HEK293 (cell line): ENCODE measurements at regions not wholly inside any gene's neighbourhood (a gene's known extent, or its start where the extent isn't known, plus 50 kb on each side); places are given as distances from the start of the nearest gene placed in this dataset.

Source experiments
- CTCF ChIA-PET: fragments of 350-600 bp; formaldehyde crosslinking; extraction: SDS; loops from one replicate; lab custom pipeline; 2021; ENCODE audit warnings: antibody characterized with exemption; lab: Yijun Ruan, JAX
- POLR2A ChIA-PET: fragments of 300-600 bp; formaldehyde crosslinking; extraction: SDS; loops from one replicate; lab custom pipeline; 2020; ENCODE audit warnings: antibody characterized with exemption, inconsistent platforms; lab: Yijun Ruan, JAX
- H3K27ac ChIP-seq: fragments of 200-500 bp; sonication (Bioruptor generic); 2 replicates; pipeline ENCODE4 v1.5.1; 2014; ENCODE audit warnings: low read depth, low read length, control low read depth, inconsistent platforms; ENCODE audit errors: extremely low read depth
- H3K36me3 ChIP-seq, 2 experiments: fragments of 200-500 bp in 1 of 2; sonication (Bioruptor generic) in 1 of 2; 1 replicate in 1 of 2; 2 replicates in 1 of 2; pipeline ENCODE4 v1.5.1; 2014 to 2017; ENCODE audit warnings: inconsistent platforms in 2 of 2, low read length in 2 of 2; ENCODE audit not compliant: control insufficient read depth in 2 of 2, insufficient read depth in 1 of 2
- H3K4me1 ChIP-seq: fragments of 200-500 bp; sonication (Bioruptor generic); 2 replicates; pipeline ENCODE4 v1.5.1; 2014; ENCODE audit warnings: mild to moderate bottlenecking, low read length, inconsistent platforms; ENCODE audit not compliant: control insufficient read depth, insufficient read depth
- H3K4me3 ChIP-seq: 2 replicates; pipeline ENCODE4 v1.5.1; 2011; ENCODE audit warnings: low read depth, mild to moderate bottlenecking, control low read depth, low read length, moderate library complexity
- H3K9me3 ChIP-seq: fragments of 200-500 bp; sonication (Bioruptor generic); 2 replicates; pipeline ENCODE4 v1.5.1; 2014; ENCODE audit warnings: low read depth, low read length, inconsistent platforms; ENCODE audit not compliant: control insufficient read depth, insufficient read depth
- KLF7 ChIP-seq: fragments of 450-650 bp; formaldehyde crosslinking; IDR thresholded peaks from 2 replicates; pipeline ENCODE4 v1.5.1; 2016; ENCODE audit warnings: missing biosample characterization, missing genetic modification characterization, borderline replicate concordance
- KLF8 ChIP-seq: fragments of 450-650 bp; formaldehyde crosslinking; IDR thresholded peaks from 2 replicates; pipeline ENCODE4 v1.5.1; 2016; ENCODE audit warnings: missing biosample characterization, missing genetic modification characterization
- MEIS1 ChIP-seq: sonication (generic); formaldehyde crosslinking; IDR thresholded peaks from 2 replicates; pipeline ENCODE4 v1.8.1; 2022; ENCODE audit warnings: missing genetic modification reagents, mild to moderate bottlenecking, borderline replicate concordance
- MZF1 ChIP-seq: fragments of 450-650 bp; formaldehyde crosslinking; IDR thresholded peaks from 2 replicates; pipeline ENCODE4 v1.5.1; 2017; ENCODE audit warnings: missing biosample characterization, missing genetic modification characterization, borderline replicate concordance
- SCRT1 ChIP-seq: fragments of 450-650 bp; formaldehyde crosslinking; IDR thresholded peaks from 2 replicates; pipeline ENCODE4 v1.5.1; 2016; ENCODE audit warnings: missing biosample characterization, missing genetic modification characterization, borderline replicate concordance
- ZFP41 ChIP-seq: fragments of 450-650 bp; formaldehyde crosslinking; IDR thresholded peaks from 2 replicates; pipeline ENCODE4 v1.5.1; 2016; ENCODE audit warnings: missing biosample characterization, missing genetic modification characterization, borderline replicate concordance
- ZIC2 ChIP-seq: fragments of 450-650 bp; formaldehyde crosslinking; IDR thresholded peaks from 2 replicates; pipeline ENCODE4 v1.5.1; 2016; ENCODE audit warnings: missing biosample characterization, missing genetic modification characterization
- ZNF121 ChIP-seq: fragments of 450-650 bp; formaldehyde crosslinking; IDR thresholded peaks from 2 replicates; pipeline ENCODE4 v1.5.1; 2016; ENCODE audit warnings: missing biosample characterization, missing genetic modification characterization
- ZNF133 ChIP-seq: fragments of 450-650 bp; formaldehyde crosslinking; IDR thresholded peaks from 2 replicates; pipeline ENCODE4 v1.5.1; 2016; ENCODE audit warnings: missing biosample characterization, missing genetic modification characterization
- ZNF239 ChIP-seq: fragments of 450-650 bp; formaldehyde crosslinking; IDR thresholded peaks from 2 replicates; pipeline ENCODE4 v1.5.1; 2016; ENCODE audit warnings: missing biosample characterization, missing genetic modification characterization
- ZNF266 ChIP-seq: fragments of 450-650 bp; formaldehyde crosslinking; IDR thresholded peaks from 2 replicates; pipeline ENCODE4 v1.5.1; 2016; ENCODE audit warnings: missing biosample characterization, missing genetic modification characterization, low read depth
- ZNF37A ChIP-seq: fragments of 450-650 bp; IDR thresholded peaks from 2 replicates; pipeline ENCODE4 v1.5.1; 2018; ENCODE audit warnings: missing biosample characterization, missing genetic modification characterization
- ZNF488 ChIP-seq: fragments of 450-650 bp; formaldehyde crosslinking; IDR thresholded peaks from 2 replicates; pipeline ENCODE4 v1.5.1; 2016; ENCODE audit warnings: missing biosample characterization, missing genetic modification characterization
- ZNF501 ChIP-seq: fragments of 450-650 bp; formaldehyde crosslinking; IDR thresholded peaks from 2 replicates; pipeline ENCODE4 v1.5.1; 2016; ENCODE audit warnings: missing biosample characterization, missing genetic modification characterization
- ZNF518A ChIP-seq: fragments of 450-650 bp; formaldehyde crosslinking; conservative IDR thresholded peaks from 2 replicates; pipeline ENCODE4 v1.5.1; 2016; ENCODE audit warnings: low read depth, missing biosample characterization, missing genetic modification characterization
- ZNF544 ChIP-seq: fragments of 450-650 bp; formaldehyde crosslinking; IDR thresholded peaks from 2 replicates; pipeline ENCODE4 v1.5.0; 2017; ENCODE audit warnings: missing biosample characterization, missing genetic modification characterization
- ZNF670 ChIP-seq: fragments of 450-650 bp; formaldehyde crosslinking; IDR thresholded peaks from 2 replicates; pipeline ENCODE4 v1.5.1; 2016; ENCODE audit warnings: missing biosample characterization, missing genetic modification characterization, low read depth
- ZSCAN16 ChIP-seq: fragments of 450-650 bp; formaldehyde crosslinking; IDR thresholded peaks from 2 replicates; pipeline ENCODE4 v1.5.1; 2016; ENCODE audit warnings: missing biosample characterization, missing genetic modification characterization
- ZSCAN23 ChIP-seq: fragments of 450-650 bp; formaldehyde crosslinking; IDR thresholded peaks from 2 replicates; pipeline ENCODE4 v1.5.1; 2016; ENCODE audit warnings: missing biosample characterization, missing genetic modification characterization
- ZXDB ChIP-seq: fragments of 450-650 bp; formaldehyde crosslinking; IDR thresholded peaks from 2 replicates; pipeline ENCODE4 v1.5.1; 2016; ENCODE audit warnings: missing biosample characterization, missing genetic modification characterization
- TF ChIP-seq, protein P1 (sequence below): fragments of 450-650 bp; formaldehyde crosslinking; IDR thresholded peaks from 2 replicates; pipeline ENCODE4 v1.5.1; 2016; ENCODE audit warnings: missing biosample characterization, missing genetic modification characterization, low read depth
- TF ChIP-seq, protein P2 (sequence below): fragments of 450-650 bp; formaldehyde crosslinking; IDR thresholded peaks from 2 replicates; pipeline ENCODE4 v1.5.1; 2016; ENCODE audit warnings: missing biosample characterization, missing genetic modification characterization, low read depth

- no peaks in the 10 kb centered on the region for H3K36me3 ChIP-seq
- TF ChIP-seq ZNF544 (no peak), MZF1 (no peak), MEIS1 (no peak), ZNF501 (tag by site-specific recombination) (no peak), ZNF37A (tag by site-specific recombination) (no peak), ZNF121 (tag by site-specific recombination) (no peak), ZNF266 (no peak), KLF8 (tag by site-specific recombination) (no peak), KLF7 (tag by site-specific recombination) (no peak), ZSCAN16 (no peak), ZSCAN23 (tag by site-specific recombination) (no peak), ZIC2 (tag by site-specific recombination) (no peak)
- TF ChIP-seq, protein P1, sequence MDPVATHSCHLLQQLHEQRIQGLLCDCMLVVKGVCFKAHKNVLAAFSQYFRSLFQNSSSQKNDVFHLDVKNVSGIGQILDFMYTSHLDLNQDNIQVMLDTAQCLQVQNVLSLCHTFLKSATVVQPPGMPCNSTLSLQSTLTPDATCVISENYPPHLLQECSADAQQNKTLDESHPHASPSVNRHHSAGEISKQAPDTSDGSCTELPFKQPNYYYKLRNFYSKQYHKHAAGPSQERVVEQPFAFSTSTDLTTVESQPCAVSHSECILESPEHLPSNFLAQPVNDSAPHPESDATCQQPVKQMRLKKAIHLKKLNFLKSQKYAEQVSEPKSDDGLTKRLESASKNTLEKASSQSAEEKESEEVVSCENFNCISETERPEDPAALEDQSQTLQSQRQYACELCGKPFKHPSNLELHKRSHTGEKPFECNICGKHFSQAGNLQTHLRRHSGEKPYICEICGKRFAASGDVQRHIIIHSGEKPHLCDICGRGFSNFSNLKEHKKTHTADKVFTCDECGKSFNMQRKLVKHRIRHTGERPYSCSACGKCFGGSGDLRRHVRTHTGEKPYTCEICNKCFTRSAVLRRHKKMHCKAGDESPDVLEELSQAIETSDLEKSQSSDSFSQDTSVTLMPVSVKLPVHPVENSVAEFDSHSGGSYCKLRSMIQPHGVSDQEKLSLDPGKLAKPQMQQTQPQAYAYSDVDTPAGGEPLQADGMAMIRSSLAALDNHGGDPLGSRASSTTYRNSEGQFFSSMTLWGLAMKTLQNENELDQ (tag by site-specific recombination), result no peak
- TF ChIP-seq, all 188 proteins: peak for 0
- Histone ChIP-seq H3K4me1 (no peaks in the 10 kb centered on the region), H3K9me3 (no peaks in the 10 kb centered on the region), H3K4me3 (no peak overlapping the region), H3K27ac (no peak overlapping the region)
- CTCF ChIA-PET, result interaction anchor here (0.6 to 1.0 kb wide), 3 partner anchors 332 to 802 kb away, joined by 3 to 4 read pairs (median 3); no protein-coding TSS in a partner anchor
- POLR2A ChIA-PET, result no interaction called here
Observed at GRCh38 chrX:65196758-65197360, 220.6 kb upstream of the ZC4H2 start.

DNA sequence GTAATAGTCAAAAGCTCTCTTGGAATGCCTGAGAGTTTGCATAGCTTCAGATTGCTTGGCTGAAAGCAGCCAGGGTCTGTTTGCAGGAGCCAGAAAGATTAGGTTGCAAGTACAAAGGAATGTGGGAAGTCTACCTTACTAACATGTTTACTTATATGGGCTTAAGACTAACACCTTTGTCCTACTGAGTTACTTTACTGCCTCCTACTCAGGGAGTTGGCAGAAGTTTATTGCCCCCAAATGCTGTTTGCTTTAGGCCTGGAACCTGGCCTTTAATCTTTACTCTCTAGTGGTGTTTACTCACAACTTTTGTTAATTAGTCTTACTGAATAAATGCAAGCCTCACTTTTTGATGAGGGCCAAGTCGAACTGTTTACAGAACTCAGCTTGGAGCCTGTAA, 219.4 kb upstream of the ZC4H2 start:
- H3K36me3 ChIP-seq, result no peaks in the 10 kb centered on the region
- POLR2A ChIA-PET, result no interaction called here
- no peak for TF ChIP-seq ZNF239 (tag by site-specific recombination)
- H3K4me3 ChIP-seq, result no peak overlapping the region
- CTCF ChIA-PET, result no interaction called here
- H3K4me1 ChIP-seq, result no peaks in the 10 kb centered on the region
- H3K27ac ChIP-seq, result no peak overlapping the region
- no peaks in the 10 kb centered on the region for H3K9me3 ChIP-seq

- H3K36me3 ChIP-seq, result no peaks in the 10 kb centered on the region
- POLR2A ChIA-PET, result no interaction called here
- H3K9me3 ChIP-seq, result no peaks in the 10 kb centered on the region
- CTCF ChIA-PET, result no interaction called here
- no peak overlapping the region for H3K4me3 ChIP-seq
- no peak overlapping the region for H3K27ac ChIP-seq
- no peaks in the 10 kb centered on the region for H3K4me1 ChIP-seq
- TF ChIP-seq ZFP41 (no peak), MEIS1 (no peak), ZNF488 (no peak), SCRT1 (tag by site-specific recombination) (no peak), ZXDB (tag by site-specific recombination) (no peak), ZNF518A (no peak), ZNF133 (tag by site-specific recombination) (no peak), ZNF670 (tag by site-specific recombination) (no peak)
- TF ChIP-seq, protein P2, sequence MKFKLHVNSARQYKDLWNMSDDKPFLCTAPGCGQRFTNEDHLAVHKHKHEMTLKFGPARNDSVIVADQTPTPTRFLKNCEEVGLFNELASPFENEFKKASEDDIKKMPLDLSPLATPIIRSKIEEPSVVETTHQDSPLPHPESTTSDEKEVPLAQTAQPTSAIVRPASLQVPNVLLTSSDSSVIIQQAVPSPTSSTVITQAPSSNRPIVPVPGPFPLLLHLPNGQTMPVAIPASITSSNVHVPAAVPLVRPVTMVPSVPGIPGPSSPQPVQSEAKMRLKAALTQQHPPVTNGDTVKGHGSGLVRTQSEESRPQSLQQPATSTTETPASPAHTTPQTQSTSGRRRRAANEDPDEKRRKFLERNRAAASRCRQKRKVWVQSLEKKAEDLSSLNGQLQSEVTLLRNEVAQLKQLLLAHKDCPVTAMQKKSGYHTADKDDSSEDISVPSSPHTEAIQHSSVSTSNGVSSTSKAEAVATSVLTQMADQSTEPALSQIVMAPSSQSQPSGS, result no peak
Observed at GRCh38 chrX:65194547-65194946, 218.3 kb upstream of the ZC4H2 start.
